ENCODE measurements at regions not wholly inside any gene's neighbourhood (a gene's known extent, or its start where the extent isn't known, plus 50 kb on each side); places are given as distances from the start of the nearest gene placed in this dataset.

- TF ChIP-seq SIN3A (IDR thresholded peaks at IDR 0.05; ENCODE audit: borderline replicate concordance, insufficient read depth, low read length) (no peak), POLR2AphosphoS5 (IDR thresholded peaks at IDR 0.05; ENCODE audit: low read depth, low read length) (no peak), FOXP2 (optimal IDR thresholded peaks at IDR 0.05; ENCODE audit: borderline replicate concordance, extremely low read depth, extremely low read length, insufficient read depth) (no peak), TAF1 (IDR thresholded peaks at IDR 0.05; ENCODE audit: borderline replicate concordance, insufficient read depth, low read length) (no peak)
- TF ChIP-seq, protein P1, sequence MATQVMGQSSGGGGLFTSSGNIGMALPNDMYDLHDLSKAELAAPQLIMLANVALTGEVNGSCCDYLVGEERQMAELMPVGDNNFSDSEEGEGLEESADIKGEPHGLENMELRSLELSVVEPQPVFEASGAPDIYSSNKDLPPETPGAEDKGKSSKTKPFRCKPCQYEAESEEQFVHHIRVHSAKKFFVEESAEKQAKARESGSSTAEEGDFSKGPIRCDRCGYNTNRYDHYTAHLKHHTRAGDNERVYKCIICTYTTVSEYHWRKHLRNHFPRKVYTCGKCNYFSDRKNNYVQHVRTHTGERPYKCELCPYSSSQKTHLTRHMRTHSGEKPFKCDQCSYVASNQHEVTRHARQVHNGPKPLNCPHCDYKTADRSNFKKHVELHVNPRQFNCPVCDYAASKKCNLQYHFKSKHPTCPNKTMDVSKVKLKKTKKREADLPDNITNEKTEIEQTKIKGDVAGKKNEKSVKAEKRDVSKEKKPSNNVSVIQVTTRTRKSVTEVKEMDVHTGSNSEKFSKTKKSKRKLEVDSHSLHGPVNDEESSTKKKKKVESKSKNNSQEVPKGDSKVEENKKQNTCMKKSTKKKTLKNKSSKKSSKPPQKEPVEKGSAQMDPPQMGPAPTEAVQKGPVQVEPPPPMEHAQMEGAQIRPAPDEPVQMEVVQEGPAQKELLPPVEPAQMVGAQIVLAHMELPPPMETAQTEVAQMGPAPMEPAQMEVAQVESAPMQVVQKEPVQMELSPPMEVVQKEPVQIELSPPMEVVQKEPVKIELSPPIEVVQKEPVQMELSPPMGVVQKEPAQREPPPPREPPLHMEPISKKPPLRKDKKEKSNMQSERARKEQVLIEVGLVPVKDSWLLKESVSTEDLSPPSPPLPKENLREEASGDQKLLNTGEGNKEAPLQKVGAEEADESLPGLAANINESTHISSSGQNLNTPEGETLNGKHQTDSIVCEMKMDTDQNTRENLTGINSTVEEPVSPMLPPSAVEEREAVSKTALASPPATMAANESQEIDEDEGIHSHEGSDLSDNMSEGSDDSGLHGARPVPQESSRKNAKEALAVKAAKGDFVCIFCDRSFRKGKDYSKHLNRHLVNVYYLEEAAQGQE (IDR thresholded peaks at IDR 0.05; ENCODE audit: insufficient read depth in 1 of 2, low read depth in 2 of 2, low read length in 2 of 2) = no peak
These were observed 628.3 kb downstream of the TRIML1 start for GRCh38 chr4:188767496-188767895.

GRCh38 chr4:188778905-188779304 lies 639.7 kb downstream of the TRIML1 start:
- TF ChIP-seq TAF1 (IDR thresholded peaks at IDR 0.05; ENCODE audit: borderline replicate concordance, insufficient read depth, low read length) (no peak), SIN3A (IDR thresholded peaks at IDR 0.05; ENCODE audit: borderline replicate concordance, insufficient read depth, low read length) (no peak), FOXP2 (optimal IDR thresholded peaks at IDR 0.05; ENCODE audit: borderline replicate concordance, extremely low read depth, extremely low read length, insufficient read depth) (no peak), POLR2AphosphoS5 (IDR thresholded peaks at IDR 0.05; ENCODE audit: low read depth, low read length) (no peak)
- TF ChIP-seq, protein P1 (IDR thresholded peaks at IDR 0.05; ENCODE audit: insufficient read depth in 1 of 2, low read depth in 2 of 2, low read length in 2 of 2) = no peak

DNA sequence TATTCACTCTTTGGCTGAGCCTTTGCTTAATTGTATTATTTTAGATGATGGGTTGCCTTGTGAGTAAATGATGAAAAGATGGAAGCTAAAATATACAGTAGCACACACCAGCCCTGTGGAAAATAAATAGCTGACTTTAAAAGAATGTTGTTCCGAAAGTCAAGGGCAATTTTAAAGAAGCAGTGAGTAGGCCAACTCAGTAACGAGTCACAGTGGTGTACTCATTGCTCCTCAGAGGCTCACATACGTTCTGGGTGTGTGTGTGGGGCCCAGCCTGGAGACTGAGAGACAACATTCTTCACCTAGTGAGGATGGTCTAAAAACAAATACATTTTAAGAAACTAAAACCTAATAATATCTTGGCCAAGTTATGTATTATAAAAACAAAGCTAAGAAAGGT lies 640.3 kb downstream of the TRIML1 start:
- TF ChIP-seq SIN3A (IDR thresholded peaks at IDR 0.05; ENCODE audit: borderline replicate concordance, insufficient read depth, low read length) (no peak), TAF1 (IDR thresholded peaks at IDR 0.05; ENCODE audit: borderline replicate concordance, insufficient read depth, low read length) (no peak), POLR2AphosphoS5 (IDR thresholded peaks at IDR 0.05; ENCODE audit: low read depth, low read length) (no peak), FOXP2 (optimal IDR thresholded peaks at IDR 0.05; ENCODE audit: borderline replicate concordance, extremely low read depth, extremely low read length, insufficient read depth) (no peak)
- TF ChIP-seq, protein P1 (IDR thresholded peaks at IDR 0.05; ENCODE audit: insufficient read depth in 1 of 2, low read depth in 2 of 2, low read length in 2 of 2) = no peak

- TF ChIP-seq, protein P1 (IDR thresholded peaks at IDR 0.05; ENCODE audit: insufficient read depth in 1 of 2, low read depth in 2 of 2, low read length in 2 of 2) = no peak
- TF ChIP-seq TAF1 (IDR thresholded peaks at IDR 0.05; ENCODE audit: borderline replicate concordance, insufficient read depth, low read length) (no peak), FOXP2 (optimal IDR thresholded peaks at IDR 0.05; ENCODE audit: borderline replicate concordance, extremely low read depth, extremely low read length, insufficient read depth) (no peak), POLR2AphosphoS5 (IDR thresholded peaks at IDR 0.05; ENCODE audit: low read depth, low read length) (no peak), SIN3A (IDR thresholded peaks at IDR 0.05; ENCODE audit: borderline replicate concordance, insufficient read depth, low read length) (no peak)
These were observed 640.8 kb downstream of the TRIML1 start for GRCh38 chr4:188780028-188780427.

GRCh38 chr4:188780686-188781085 lies 641.4 kb downstream of the TRIML1 start:
- TF ChIP-seq SIN3A (IDR thresholded peaks at IDR 0.05; ENCODE audit: borderline replicate concordance, insufficient read depth, low read length) (no peak), FOXP2 (optimal IDR thresholded peaks at IDR 0.05; ENCODE audit: borderline replicate concordance, extremely low read depth, extremely low read length, insufficient read depth) (no peak), POLR2AphosphoS5 (IDR thresholded peaks at IDR 0.05; ENCODE audit: low read depth, low read length) (no peak), TAF1 (IDR thresholded peaks at IDR 0.05; ENCODE audit: borderline replicate concordance, insufficient read depth, low read length) (no peak)
- TF ChIP-seq, protein P1 (IDR thresholded peaks at IDR 0.05; ENCODE audit: insufficient read depth in 1 of 2, low read depth in 2 of 2, low read length in 2 of 2) = no peak
